Vagina (tissue), 2 donors: ENCODE measurements at regions not wholly inside any gene's neighbourhood (a gene's known extent, or its start where the extent isn't known, plus 50 kb on each side); places are given as distances from the start of the nearest gene placed in this dataset.

ENCODE experiments used
- CTCF ChIP-seq, 3 experiments: fragments of 450-650 bp in 2 of 3; fragments of 200-600 bp in 1 of 3; sonication (generic) in 1 of 3; IDR thresholded peaks; one replicate each; pipeline ENCODE4 v1.5.1; 2017 to 2019; ENCODE audit warnings: antibody characterized with exemption in 3 of 3, mild to moderate bottlenecking in 2 of 3, moderate library complexity in 2 of 3
- POLR2A ChIP-seq, 2 donors: fragments of 450-650 bp; IDR thresholded peaks; one replicate each; pipeline ENCODE4 v1.6.1; 2017; ENCODE audit warnings: antibody characterized with exemption in 2 of 2, mild to moderate bottlenecking in 2 of 2, moderate library complexity in 2 of 2
- POLR2AphosphoS5 ChIP-seq, 2 donors: sonication (generic); formaldehyde crosslinking; IDR thresholded peaks; one replicate each; pipeline ENCODE4 v1.9.0; 2017; ENCODE audit warnings: antibody characterized with exemption in 2 of 2, mild to moderate bottlenecking in 2 of 2, low read depth in 1 of 2; ENCODE audit not compliant: insufficient read depth in 1 of 2

GRCh38 chr1:242629396-242629795 lies 104.9 kb upstream of the PLD5 start:
- TF ChIP-seq POLR2AphosphoS5 (IDR thresholded peaks at IDR 0.05; ENCODE audit: insufficient read depth in 1 of 2, low read depth in 1 of 2) (no peak), CTCF (IDR thresholded peaks at IDR 0.05) (no peak), POLR2A (IDR thresholded peaks at IDR 0.05) (no peak)
